Caki2 (cell line): ENCODE measurements at regions not wholly inside any gene's neighbourhood (a gene's known extent, or its start where the extent isn't known, plus 50 kb on each side); places are given as distances from the start of the nearest gene placed in this dataset.
"Not testable (repeated sequence)": the region's sequence is repeated elsewhere in the genome, so short reads cannot be mapped to it uniquely, and the experiment has no call there.

Source experiments
- DNase-seq: peaks from one replicate; pipeline ENCODE4 v3.0.0-alpha.2; 2015; ENCODE audit warnings: low read depth
- in situ Hi-C: cut with HindIII; loops from 2 replicates; pipeline ENCODE4 v1.10.0; 2016; ENCODE audit warnings: low sequenced_read_pairs, low pct_unique_long_range_greater_than_20kb, mixed read lengths

DNA sequence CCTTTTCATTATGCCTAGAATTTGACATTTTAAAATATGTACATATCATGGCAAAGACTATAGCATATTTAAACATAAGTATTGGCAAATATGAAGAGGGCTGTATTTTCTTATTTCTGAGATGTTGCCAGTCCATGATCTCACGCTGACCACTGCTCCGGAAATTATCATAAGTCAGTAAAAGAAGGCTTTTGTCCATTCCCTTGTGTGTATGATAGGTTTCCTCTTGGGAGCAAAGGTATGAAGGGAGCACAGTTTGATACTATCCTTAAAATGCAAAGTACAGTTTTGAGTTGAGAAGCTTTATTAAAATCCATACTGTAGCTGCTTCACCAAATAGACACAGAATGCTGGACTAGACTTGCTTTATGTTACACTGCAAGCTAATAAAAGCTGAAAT is 52.6 kb upstream of the AGA start:
- in situ Hi-C loops: no loop called here

GRCh38 chr4:177495626-177496025 is 53.4 kb upstream of the AGA start:
- in situ Hi-C loops: not testable (repeated sequence)

More for the DNA sequence above, 52.6 kb upstream of the AGA start:
- no peak for DNase-seq

DNA sequence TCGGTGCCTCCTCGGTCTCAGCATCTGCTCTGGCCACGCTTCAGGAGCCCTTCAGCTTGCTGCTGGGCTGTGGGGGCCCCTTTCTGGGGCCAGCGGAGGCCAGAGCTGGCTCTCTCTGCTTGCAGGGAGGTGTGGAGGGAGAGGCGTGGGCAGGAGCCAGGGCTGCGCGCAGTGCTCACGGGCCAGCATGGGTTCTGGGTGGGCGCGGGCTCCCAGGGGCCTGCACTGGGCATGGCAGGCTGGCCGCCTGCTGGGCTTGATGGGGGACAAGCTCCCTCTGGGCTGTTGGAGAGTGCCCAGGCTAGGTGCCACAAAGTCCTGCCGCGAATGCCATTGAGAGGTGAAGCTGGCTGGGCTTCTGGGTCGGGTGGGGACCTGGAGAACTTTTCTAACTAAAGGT is 57.3 kb upstream of the AGA start:
- DNase-seq: no peak
- in situ Hi-C loops: no loop called here

More at GRCh38 chr4:177495626-177496025, 53.4 kb upstream of the AGA start:
- DNase-seq: not testable (repeated sequence)

GRCh38 chr4:177505171-177505615 is 63.0 kb upstream of the AGA start:
- DNase-seq: no peak
- in situ Hi-C loops: no loop called here

DNA sequence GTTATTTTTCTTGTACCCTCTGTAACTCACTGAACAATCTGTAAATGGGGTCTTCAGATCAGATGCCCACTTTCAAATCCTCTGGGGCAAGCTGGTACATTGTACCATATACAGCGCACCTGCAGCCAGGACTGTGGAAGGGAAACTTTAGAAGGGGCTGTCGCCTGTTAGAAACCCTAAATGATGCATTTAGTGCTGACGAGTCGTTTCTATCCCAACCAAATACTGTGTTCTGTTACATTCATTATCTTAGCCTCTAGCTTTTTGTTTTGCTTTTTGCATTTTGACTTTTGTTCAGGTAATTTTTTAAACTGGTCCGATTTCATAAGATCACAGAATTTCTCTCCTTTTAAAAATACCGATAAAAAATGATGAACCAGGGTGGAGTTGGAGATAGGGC is 66.4 kb upstream of the AGA start:
- DNase-seq: no peak
- in situ Hi-C loops: no loop called here

- no peak for DNase-seq
- in situ Hi-C loops: no loop called here
These were observed 67.0 kb upstream of the AGA start for GRCh38 chr4:177509226-177509745.

GRCh38 chr4:177511611-177512010 is 69.4 kb upstream of the AGA start:
- DNase-seq: no peak
- in situ Hi-C loops: no loop called here

- in situ Hi-C loops: no loop called here
- DNase-seq: no peak
These were observed 70.4 kb upstream of the AGA start for GRCh38 chr4:177512646-177513045.

DNA sequence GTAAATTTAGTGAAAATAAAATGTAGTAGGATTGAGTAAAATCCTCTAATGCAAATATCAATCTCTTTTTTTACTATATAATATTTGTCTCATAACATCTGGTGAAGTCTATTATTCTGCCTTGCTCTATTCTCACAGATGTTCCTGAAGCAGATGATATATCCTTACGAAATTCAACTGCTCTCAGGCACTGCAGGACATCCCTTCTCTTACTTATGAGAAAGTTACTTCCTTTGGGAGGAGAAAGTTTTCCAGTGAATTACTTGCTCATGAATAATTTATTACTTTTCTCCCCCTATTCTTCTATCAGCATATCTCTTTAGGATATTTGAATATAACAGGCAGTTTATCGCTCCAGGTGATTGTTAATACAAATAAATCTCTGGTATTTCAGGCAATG is 75.6 kb upstream of the AGA start:
- no peak for DNase-seq
- in situ Hi-C loops: no loop called here

- in situ Hi-C loops: no loop called here
- DNase-seq: no peak
These were observed 77.4 kb upstream of the AGA start for GRCh38 chr4:177519481-177520260.

GRCh38 chr4:177528620-177529019 is 86.4 kb upstream of the AGA start:
- in situ Hi-C loops: no loop called here
- DNase-seq: no peak

GRCh38 chr4:177530561-177530960 is 88.3 kb upstream of the AGA start:
- no peak for DNase-seq
- in situ Hi-C loops: no loop called here

- DNase-seq: no peak
- in situ Hi-C loops: no loop called here
These were observed 90.1 kb upstream of the AGA start for GRCh38 chr4:177532358-177532757.

DNA sequence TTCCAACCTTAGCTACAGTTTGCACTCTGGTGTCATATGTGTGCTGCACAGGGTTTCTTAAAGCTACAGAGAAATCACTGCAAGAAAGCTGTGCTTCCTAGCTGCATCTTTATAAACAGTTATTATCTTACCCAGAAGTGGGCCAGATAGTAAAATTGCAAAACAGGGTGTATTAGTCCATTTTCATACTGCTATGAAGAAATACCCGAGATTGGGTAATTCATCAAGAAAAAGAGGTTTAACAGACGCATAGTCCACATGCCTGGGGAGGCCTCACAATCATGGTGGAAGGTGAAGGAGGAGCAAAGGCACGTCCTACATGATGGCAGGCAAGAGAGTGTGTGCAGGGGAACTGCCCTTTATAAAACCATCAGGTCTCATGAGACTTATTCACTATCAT is 92.6 kb upstream of the AGA start:
- in situ Hi-C loops: not testable (repeated sequence)

GRCh38 chr4:177546745-177547144 is 104.5 kb upstream of the AGA start:
- in situ Hi-C loops: no loop called here
- no peak for DNase-seq

More for the DNA sequence above, 92.6 kb upstream of the AGA start:
- not testable (repeated sequence) for DNase-seq

DNA sequence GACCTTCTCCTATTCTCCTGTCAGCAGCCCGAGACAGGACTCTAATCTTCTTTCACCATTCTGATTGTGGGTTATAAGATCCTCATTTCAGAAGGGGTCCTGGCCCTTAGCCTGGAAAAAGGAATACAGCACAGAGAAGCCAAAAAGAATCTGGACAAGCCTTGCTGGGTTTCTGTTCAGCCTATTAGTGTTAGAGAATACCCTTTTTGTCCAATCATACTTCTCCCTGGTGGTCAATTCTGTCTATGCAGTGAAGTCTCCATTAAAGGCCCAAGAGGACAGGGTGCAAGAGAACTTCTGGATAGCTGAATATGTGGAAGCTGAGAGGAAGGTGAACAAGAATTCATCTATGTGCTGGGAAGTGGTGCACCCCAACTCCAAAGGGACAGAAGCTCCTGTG is 105.7 kb upstream of the AGA start:
- no peak for DNase-seq
- in situ Hi-C loops: no loop called here

- DNase-seq: peak; percentile 21
These were observed 112.9 kb upstream of the AGA start for GRCh38 chr4:177555007-177555574.

GRCh38 chr4:177557416-177557815 is 115.2 kb upstream of the AGA start:
- DNase-seq: no peak
- in situ Hi-C loops: no loop called here

More at GRCh38 chr4:177555007-177555574, 112.9 kb upstream of the AGA start:
- in situ Hi-C loops: no loop called here

DNA sequence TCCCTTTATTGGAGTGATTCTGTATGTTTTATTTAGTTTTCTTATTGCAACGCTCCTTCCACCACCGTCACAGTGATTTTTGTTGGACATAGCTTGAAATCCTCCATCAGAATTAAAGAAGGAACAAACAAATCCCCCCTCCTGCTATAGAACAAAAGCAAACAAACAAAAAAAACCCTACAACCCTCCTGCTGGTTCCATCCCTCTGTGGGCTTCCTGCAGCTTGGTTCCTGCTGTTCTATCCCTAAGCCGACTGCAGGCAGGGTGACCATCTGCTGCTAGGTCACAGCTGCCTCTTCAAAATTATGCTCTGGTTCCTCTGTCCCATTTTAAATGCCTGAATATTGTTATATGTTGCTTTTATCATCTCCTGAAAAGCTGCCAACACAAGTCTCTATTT is 116.8 kb upstream of the AGA start:
- in situ Hi-C loops: no loop called here
- no peak for DNase-seq

GRCh38 chr4:177562163-177562562 is 119.9 kb upstream of the AGA start:
- DNase-seq: no peak
- in situ Hi-C loops: no loop called here
